Cerebellar cortex (tissue), 1 donor: ENCODE measurements at regions not wholly inside any gene's neighbourhood (a gene's known extent, or its start where the extent isn't known, plus 50 kb on each side); places are given as distances from the start of the nearest gene placed in this dataset.
"Not testable (repeated sequence)": the region's sequence is repeated elsewhere in the genome, so short reads cannot be mapped to it uniquely, and the experiment has no call there.

Experiments used
- DNase-seq: peaks from one replicate; pipeline ENCODE4 v3.0.0-alpha.2; 2015; ENCODE audit warnings: low spot score

GRCh38 chr1:817071-817599 is 106.6 kb upstream of the SAMD11 start:
- peak; percentile 54 for DNase-seq

GRCh38 chr1:817658-818617 is 105.8 kb upstream of the SAMD11 start:
- DNase-seq = peak; percentile 16

- DNase-seq = peak; percentile 82
Measured at GRCh38 chr1:818618-819291, 105.0 kb upstream of the SAMD11 start.

- DNase-seq = no peak
Measured at GRCh38 chr1:820962-821361, 102.8 kb upstream of the SAMD11 start.

- not testable (repeated sequence) for DNase-seq
Measured at GRCh38 chr1:826808-827207, 96.9 kb upstream of the SAMD11 start.

- peak; percentile 93 for DNase-seq
Measured at GRCh38 chr1:827211-828063, 96.3 kb upstream of the SAMD11 start.

- DNase-seq = not testable (repeated sequence)
Measured at GRCh38 chr1:829324-829723, 94.4 kb upstream of the SAMD11 start.

- DNase-seq = not testable (repeated sequence)
Measured at GRCh38 chr1:829932-830331, 93.8 kb upstream of the SAMD11 start.

GRCh38 chr1:830750-831149 is 93.0 kb upstream of the SAMD11 start:
- DNase-seq = not testable (repeated sequence)

GRCh38 chr1:831522-831921 is 92.2 kb upstream of the SAMD11 start:
- no peak for DNase-seq

- no peak for DNase-seq
Measured at GRCh38 chr1:832136-832535, 91.6 kb upstream of the SAMD11 start.

GRCh38 chr1:833226-833625 is 90.5 kb upstream of the SAMD11 start:
- DNase-seq = not testable (repeated sequence)

- DNase-seq = not testable (repeated sequence)
Measured at GRCh38 chr1:835509-835908, 88.2 kb upstream of the SAMD11 start.

GRCh38 chr1:837601-838000 is 86.1 kb upstream of the SAMD11 start:
- DNase-seq = not testable (repeated sequence)

- DNase-seq = not testable (repeated sequence)
Measured at GRCh38 chr1:838291-838690, 85.4 kb upstream of the SAMD11 start.

- not testable (repeated sequence) for DNase-seq
Measured at GRCh38 chr1:840592-840991, 83.1 kb upstream of the SAMD11 start.

GRCh38 chr1:841671-842425 is 81.9 kb upstream of the SAMD11 start:
- not testable (repeated sequence) for DNase-seq

GRCh38 chr1:842799-843198 is 80.9 kb upstream of the SAMD11 start:
- not testable (repeated sequence) for DNase-seq

GRCh38 chr1:843946-844345 is 79.8 kb upstream of the SAMD11 start:
- DNase-seq = not testable (repeated sequence)

GRCh38 chr1:844472-845026 is 79.2 kb upstream of the SAMD11 start:
- DNase-seq = no peak

GRCh38 chr1:845641-846040 is 78.1 kb upstream of the SAMD11 start:
- DNase-seq = not testable (repeated sequence)
